ENCODE measurements at regions not wholly inside any gene's neighbourhood (a gene's known extent, or its start where the extent isn't known, plus 50 kb on each side); places are given as distances from the start of the nearest gene placed in this dataset.

DNA sequence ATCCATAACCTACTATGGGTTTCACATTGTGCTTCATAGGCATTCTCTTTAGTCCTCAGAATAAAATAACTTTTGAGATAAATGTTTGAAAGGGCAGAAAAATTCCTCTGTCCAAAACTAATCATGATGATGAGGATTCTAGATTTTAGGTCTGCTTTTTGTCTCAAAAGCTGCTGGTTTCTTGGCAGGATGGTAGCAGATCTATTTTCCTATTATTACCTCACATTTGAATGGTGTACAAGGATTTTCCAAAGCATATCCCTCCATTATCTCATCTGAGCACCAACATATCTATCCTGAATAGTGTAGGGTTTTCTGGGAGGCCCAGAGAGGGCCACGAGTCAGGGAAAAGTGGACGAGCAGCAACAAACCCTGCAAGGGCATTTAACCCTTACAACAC, 201.9 kb downstream of the PLPP3 start:
- no peaks in the 10 kb centered on the region for H3K4me1 Mint-ChIP-seq
- H3K27me3 Mint-ChIP-seq: no peaks in the 10 kb centered on the region
- 40% methylated on average over 1 of the region's 2 CpGs for WGBS (ENCODE audit: insufficient coverage)
- DNase-seq (no peak), ATAC-seq (replicated peaks in 1 of 4) (no peak)
- Histone ChIP-seq H3K36me3 (ENCODE audit: control insufficient read depth in 2 of 2, extremely low read depth in 1 of 2, insufficient read depth in 1 of 2, low read length in 1 of 2) (no peaks in the 10 kb centered on the region), H3K27me3 (replicated peaks in 1 of 2; ENCODE audit: control insufficient read depth in 2 of 2, extremely low read depth in 1 of 2, insufficient read depth in 2 of 2, low read length in 1 of 2) (peaks cover 0 to 3% of the 10 kb centered on the region in 2 experiments), H3K27ac (ENCODE audit: low read length) (no peak overlapping the region), H3K9me3 (no peaks in the 10 kb centered on the region), H3K4me3 (ENCODE audit: control insufficient read depth in 1 of 2, extremely low read depth in 1 of 2, low read length in 1 of 2) (no peak overlapping the region), H3K4me1 (ENCODE audit: control insufficient read depth in 1 of 2, extremely low read depth in 1 of 2, insufficient read depth in 2 of 2, low read length in 2 of 2) (no peaks in the 10 kb centered on the region)
- POLR2A ChIA-PET: no interaction called here
- CTCF ChIA-PET: no interaction called here
- H3K27ac Mint-ChIP-seq: no peak overlapping the region
- no peaks in the 10 kb centered on the region for H3K36me3 Mint-ChIP-seq
- no peak overlapping the region for H3K4me3 Mint-ChIP-seq
- no peaks in the 10 kb centered on the region for H3K9me3 Mint-ChIP-seq

DNA sequence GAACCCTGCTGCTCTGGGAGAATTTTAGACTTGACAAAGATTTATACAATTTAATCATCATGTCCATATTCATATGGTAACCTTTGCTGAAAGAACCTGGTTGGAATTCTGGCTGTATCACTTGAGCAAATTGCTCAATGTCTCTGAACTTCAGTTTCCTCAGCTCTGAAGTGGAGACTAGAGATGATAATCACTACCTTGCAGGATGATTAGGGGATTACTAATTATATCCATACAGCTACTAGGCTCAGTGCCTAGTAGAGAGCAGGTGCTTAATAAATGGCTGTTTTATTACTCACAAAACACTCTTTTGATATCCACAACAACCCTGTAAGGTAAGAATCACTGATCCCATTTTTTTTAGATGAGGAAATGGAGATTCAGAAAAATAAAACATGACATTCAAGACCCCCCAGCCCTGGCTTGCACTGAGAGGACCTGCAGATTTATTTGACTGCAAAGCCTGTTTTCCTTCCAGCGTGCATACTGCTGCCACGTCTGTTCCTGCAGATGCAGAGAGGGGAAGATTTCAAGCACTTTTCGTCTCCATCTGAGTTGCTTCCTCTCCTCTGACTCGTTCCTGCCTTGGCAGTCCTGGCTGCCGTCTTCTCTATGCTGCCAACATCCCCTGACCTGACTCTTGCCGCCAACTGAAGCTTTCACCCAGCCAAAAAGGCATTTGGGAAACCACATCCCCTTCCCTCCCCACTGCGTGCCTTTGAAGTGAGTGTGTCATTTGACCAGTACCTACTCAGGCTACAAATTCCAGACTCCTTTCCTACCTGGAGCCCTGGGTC, 203.0 kb downstream of the PLPP3 start:
- Histone ChIP-seq H3K27ac (ENCODE audit: low read length) (no peak overlapping the region), H3K4me3 (ENCODE audit: control insufficient read depth in 1 of 2, extremely low read depth in 1 of 2, low read length in 1 of 2) (no peak overlapping the region), H3K27me3 (replicated peaks in 1 of 2; ENCODE audit: control insufficient read depth in 2 of 2, extremely low read depth in 1 of 2, insufficient read depth in 2 of 2, low read length in 1 of 2) (peaks cover 0 to 3% of the 10 kb centered on the region in 2 experiments), H3K9me3 (no peaks in the 10 kb centered on the region), H3K36me3 (ENCODE audit: control insufficient read depth in 2 of 2, extremely low read depth in 1 of 2, insufficient read depth in 1 of 2, low read length in 1 of 2) (no peaks in the 10 kb centered on the region), H3K4me1 (ENCODE audit: control insufficient read depth in 1 of 2, extremely low read depth in 1 of 2, insufficient read depth in 2 of 2, low read length in 2 of 2) (no peaks in the 10 kb centered on the region)
- ChIA-PET CTCF (no interaction called here), POLR2A (no interaction called here)
- Mint-ChIP-seq H3K9me3 (no peaks in the 10 kb centered on the region), H3K27me3 (no peaks in the 10 kb centered on the region), H3K4me1 (no peaks in the 10 kb centered on the region), H3K4me3 (no peak overlapping the region), H3K27ac (no peak overlapping the region), H3K36me3 (no peaks in the 10 kb centered on the region)
- WGBS (ENCODE audit: insufficient coverage): 8% methylated on average over 4 of the region's 7 CpGs
- ATAC-seq (replicated peaks in 1 of 4): no peak
- DNase-seq: no peak

DNA sequence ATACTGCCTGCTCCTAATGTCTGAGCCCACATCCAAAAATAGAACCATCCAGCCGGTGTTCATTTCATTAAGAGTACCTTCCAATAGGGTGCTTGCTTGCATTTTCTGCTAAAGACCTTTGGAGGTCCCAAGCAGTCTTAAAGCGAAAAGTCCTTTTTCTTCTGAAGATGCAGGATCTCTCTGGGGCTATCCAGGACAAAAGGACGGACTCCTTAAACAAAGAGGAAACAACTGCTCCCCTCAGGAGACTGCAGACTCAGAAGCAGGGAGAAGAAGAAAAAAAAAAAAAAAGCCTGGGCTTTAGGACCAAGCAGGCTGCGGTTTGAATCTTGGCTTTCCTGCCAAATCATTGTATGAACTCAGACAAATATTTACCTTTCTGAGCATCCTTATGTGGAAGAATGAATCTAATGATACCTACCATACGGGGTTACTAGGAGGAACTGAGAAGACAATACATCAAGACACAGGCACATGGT, 204.0 kb downstream of the PLPP3 start:
- ChIA-PET CTCF (no interaction called here), POLR2A (no interaction called here)
- H3K27ac Mint-ChIP-seq: no peak overlapping the region
- no peak for ATAC-seq (replicated peaks in 1 of 4)
- DNase-seq: no peak
- no peaks in the 10 kb centered on the region for H3K4me1 ChIP-seq (ENCODE audit: control insufficient read depth in 1 of 2, extremely low read depth in 1 of 2, insufficient read depth in 2 of 2, low read length in 2 of 2)
- H3K4me3 Mint-ChIP-seq: no peak overlapping the region
- no peaks in the 10 kb centered on the region for H3K36me3 Mint-ChIP-seq
- H3K27me3 ChIP-seq (replicated peaks in 1 of 2; ENCODE audit: control insufficient read depth in 2 of 2, extremely low read depth in 1 of 2, insufficient read depth in 2 of 2, low read length in 1 of 2): peaks cover 0 to 3% of the 10 kb centered on the region in 2 experiments
- no peak overlapping the region for H3K4me3 ChIP-seq (ENCODE audit: control insufficient read depth in 1 of 2, extremely low read depth in 1 of 2, low read length in 1 of 2)
- no peaks in the 10 kb centered on the region for H3K4me1 Mint-ChIP-seq
- no peaks in the 10 kb centered on the region for H3K9me3 ChIP-seq
- H3K27ac ChIP-seq (ENCODE audit: low read length): no peak overlapping the region
- no peaks in the 10 kb centered on the region for H3K27me3 Mint-ChIP-seq
- H3K9me3 Mint-ChIP-seq: no peaks in the 10 kb centered on the region
- no peaks in the 10 kb centered on the region for H3K36me3 ChIP-seq (ENCODE audit: control insufficient read depth in 2 of 2, extremely low read depth in 1 of 2, insufficient read depth in 1 of 2, low read length in 1 of 2)
- WGBS (ENCODE audit: insufficient coverage): no CpG with 5 or more reads among the region's 5 CpGs

DNA sequence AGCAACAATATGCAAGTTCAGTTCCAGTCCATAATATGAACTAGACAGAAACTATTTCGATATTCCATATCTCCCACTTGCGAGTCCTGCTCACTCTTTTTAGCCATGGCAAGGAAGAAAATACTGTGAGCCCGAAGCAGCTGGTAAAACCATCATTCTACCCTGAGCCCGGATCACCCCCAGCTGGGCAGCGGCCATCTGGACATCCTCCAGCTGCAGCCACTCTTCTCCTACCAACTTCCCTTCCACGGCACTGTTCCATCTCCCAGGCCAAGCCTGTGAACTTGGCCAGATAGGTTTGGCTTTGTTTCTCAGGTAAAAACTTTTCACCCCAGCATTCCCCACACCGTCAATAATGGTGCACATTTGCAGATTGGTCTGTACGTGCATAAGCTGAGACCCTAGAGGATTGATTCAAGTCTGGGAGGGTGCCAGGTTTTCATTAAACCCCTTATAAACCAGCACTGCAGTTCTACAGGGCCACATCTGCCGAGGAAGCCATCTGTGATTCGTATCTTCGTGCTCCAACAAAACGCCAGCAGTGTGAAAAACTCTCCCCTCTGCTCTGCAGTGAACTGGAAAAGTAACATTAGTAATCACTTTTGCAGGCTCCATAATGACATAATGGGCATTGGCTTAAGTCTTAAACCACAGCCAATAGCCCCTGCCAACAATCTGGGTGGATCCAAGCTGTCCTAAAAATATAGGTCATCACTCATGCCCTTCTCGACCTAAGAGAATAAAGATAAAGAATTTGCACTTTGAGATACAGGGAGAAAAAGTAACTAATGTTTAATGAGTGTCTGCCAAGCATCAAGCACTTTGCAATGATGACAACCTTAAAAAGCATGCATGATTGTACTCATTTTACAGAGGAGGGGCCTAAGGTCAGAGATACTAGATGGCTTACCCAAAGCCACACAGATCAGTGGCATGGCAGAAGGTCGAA, 205.1 kb downstream of the PLPP3 start:
- H3K27me3 ChIP-seq (replicated peaks in 1 of 2; ENCODE audit: control insufficient read depth in 2 of 2, extremely low read depth in 1 of 2, insufficient read depth in 2 of 2, low read length in 1 of 2): peaks cover 0 to 3% of the 10 kb centered on the region in 2 experiments
- H3K27me3 Mint-ChIP-seq: no peaks in the 10 kb centered on the region
- no peaks in the 10 kb centered on the region for H3K36me3 ChIP-seq (ENCODE audit: control insufficient read depth in 2 of 2, extremely low read depth in 1 of 2, insufficient read depth in 1 of 2, low read length in 1 of 2)
- DNase-seq (no peak), ATAC-seq (replicated peaks in 1 of 4) (no peak)
- H3K4me1 Mint-ChIP-seq: no peaks in the 10 kb centered on the region
- H3K4me3 ChIP-seq (ENCODE audit: control insufficient read depth in 1 of 2, extremely low read depth in 1 of 2, low read length in 1 of 2): no peak overlapping the region
- H3K4me3 Mint-ChIP-seq: no peak overlapping the region
- H3K36me3 Mint-ChIP-seq: no peaks in the 10 kb centered on the region
- H3K27ac ChIP-seq (ENCODE audit: low read length): no peak overlapping the region
- ChIA-PET CTCF (interaction anchor here in 1 of 2 donors (1.0 kb wide), 1 partner anchor 45 kb away, joined by 3 read pairs; no protein-coding TSS in a partner anchor), POLR2A (no interaction called here)
- H3K27ac Mint-ChIP-seq: no peak overlapping the region
- 79% methylated on average over 10 of the region's 14 CpGs for WGBS (ENCODE audit: insufficient coverage)
- no peaks in the 10 kb centered on the region for H3K9me3 ChIP-seq
- H3K4me1 ChIP-seq (ENCODE audit: control insufficient read depth in 1 of 2, extremely low read depth in 1 of 2, insufficient read depth in 2 of 2, low read length in 2 of 2): no peaks in the 10 kb centered on the region
- no peaks in the 10 kb centered on the region for H3K9me3 Mint-ChIP-seq

DNA sequence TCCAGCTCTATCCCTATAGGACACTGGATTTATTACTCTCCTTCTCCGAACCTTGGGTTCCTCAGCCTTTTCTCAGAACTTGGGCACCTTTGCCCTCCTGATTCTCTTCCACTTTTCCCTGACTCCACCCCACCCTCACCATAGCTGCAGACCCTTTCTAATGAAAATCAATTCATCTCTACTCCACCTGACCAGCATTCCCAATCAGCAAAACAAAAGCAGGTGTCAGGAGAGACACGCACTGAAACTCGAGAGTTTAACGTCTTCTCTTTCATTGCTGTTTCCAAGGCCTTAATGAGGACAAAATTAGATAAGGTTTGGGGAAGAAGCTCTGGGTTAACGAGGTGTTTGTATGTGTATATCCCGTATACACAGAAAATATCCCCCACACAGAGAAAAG, 208.8 kb downstream of the PLPP3 start:
- H3K9me3 Mint-ChIP-seq: no peaks in the 10 kb centered on the region
- no peaks in the 10 kb centered on the region for H3K36me3 ChIP-seq (ENCODE audit: control insufficient read depth in 2 of 2, extremely low read depth in 1 of 2, insufficient read depth in 1 of 2, low read length in 1 of 2)
- no peaks in the 10 kb centered on the region for H3K9me3 ChIP-seq
- H3K27ac ChIP-seq (ENCODE audit: low read length): no peak overlapping the region
- H3K4me1 Mint-ChIP-seq: no peaks in the 10 kb centered on the region
- WGBS (ENCODE audit: insufficient coverage): 57% methylated on average over 1 of the region's 6 CpGs
- ChIA-PET POLR2A (no interaction called here), CTCF (interaction anchor here in 1 of 2 donors (0.5 kb wide), 1 partner anchor 35 kb away, joined by 3 read pairs; no protein-coding TSS in a partner anchor)
- no peaks in the 10 kb centered on the region for H3K27me3 Mint-ChIP-seq
- H3K27ac Mint-ChIP-seq: no peak overlapping the region
- no peak overlapping the region for H3K4me3 ChIP-seq (ENCODE audit: control insufficient read depth in 1 of 2, extremely low read depth in 1 of 2, low read length in 1 of 2)
- DNase-seq (no peak), ATAC-seq (replicated peaks in 1 of 4) (no peak)
- no peak overlapping the region for H3K4me3 Mint-ChIP-seq
- no peaks in the 10 kb centered on the region for H3K27me3 ChIP-seq (replicated peaks in 1 of 2; ENCODE audit: control insufficient read depth in 2 of 2, extremely low read depth in 1 of 2, insufficient read depth in 2 of 2, low read length in 1 of 2)
- H3K4me1 ChIP-seq (ENCODE audit: control insufficient read depth in 1 of 2, extremely low read depth in 1 of 2, insufficient read depth in 2 of 2, low read length in 2 of 2): no peaks in the 10 kb centered on the region
- H3K36me3 Mint-ChIP-seq: no peaks in the 10 kb centered on the region

DNA sequence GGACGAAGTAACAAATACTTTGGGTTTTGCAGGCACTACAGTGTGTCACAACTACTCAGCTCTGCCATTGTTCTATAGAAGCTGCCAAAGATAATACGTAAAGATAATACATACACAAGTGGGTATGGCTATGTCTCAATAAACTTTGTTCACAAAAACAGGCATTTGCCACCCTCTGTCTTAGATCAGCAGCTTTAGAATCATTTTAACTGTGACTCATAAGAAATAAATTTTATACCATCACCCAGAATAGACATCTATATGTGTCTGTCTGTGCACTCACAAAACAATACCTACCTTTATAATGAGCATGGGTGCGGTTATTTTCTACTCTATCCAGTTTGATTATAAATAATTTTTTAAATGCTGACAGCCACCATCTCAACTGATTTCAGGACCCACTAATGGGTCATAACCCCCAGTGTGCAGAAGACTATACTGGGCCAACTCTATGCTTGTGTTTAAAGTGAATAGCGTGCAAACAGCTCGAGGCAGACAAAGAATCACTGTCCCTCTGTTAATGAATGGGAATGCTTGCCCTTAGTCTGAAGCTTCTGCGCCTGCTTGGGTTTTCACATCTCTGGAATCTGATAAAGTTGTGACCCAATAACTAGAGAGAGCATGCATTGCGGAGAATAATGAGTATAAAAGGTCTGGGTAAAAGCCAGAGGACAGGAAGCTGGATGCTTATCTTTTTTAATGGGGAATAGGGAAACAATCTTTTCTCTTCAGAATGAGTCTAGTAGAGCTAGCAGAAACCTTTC, 216.2 kb downstream of the PLPP3 start:
- no peak overlapping the region for H3K4me3 ChIP-seq (ENCODE audit: control insufficient read depth in 1 of 2, extremely low read depth in 1 of 2, low read length in 1 of 2)
- Mint-ChIP-seq H3K9me3 (no peaks in the 10 kb centered on the region), H3K27ac (no peak overlapping the region), H3K27me3 (peaks cover 0 to 3% of the 10 kb centered on the region in 2 donors), H3K36me3 (no peaks in the 10 kb centered on the region), H3K4me3 (no peak overlapping the region), H3K4me1 (no peaks in the 10 kb centered on the region)
- DNase-seq: no peak
- no peaks in the 10 kb centered on the region for H3K27me3 ChIP-seq (replicated peaks in 1 of 2; ENCODE audit: control insufficient read depth in 2 of 2, extremely low read depth in 1 of 2, insufficient read depth in 2 of 2, low read length in 1 of 2)
- H3K36me3 ChIP-seq (ENCODE audit: control insufficient read depth in 2 of 2, extremely low read depth in 1 of 2, insufficient read depth in 1 of 2, low read length in 1 of 2): no peaks in the 10 kb centered on the region
- H3K27ac ChIP-seq (ENCODE audit: low read length): no peak overlapping the region
- no peaks in the 10 kb centered on the region for H3K9me3 ChIP-seq
- ChIA-PET CTCF (no interaction called here), POLR2A (no interaction called here)
- no peak for ATAC-seq (replicated peaks in 1 of 4)
- 66% methylated on average over 5 of the region's 7 CpGs for WGBS (ENCODE audit: insufficient coverage)
- no peaks in the 10 kb centered on the region for H3K4me1 ChIP-seq (ENCODE audit: control insufficient read depth in 1 of 2, extremely low read depth in 1 of 2, insufficient read depth in 2 of 2, low read length in 2 of 2)
